SJCRH30 (cell line): ENCODE measurements at regions not wholly inside any gene's neighbourhood (a gene's known extent, or its start where the extent isn't known, plus 50 kb on each side); places are given as distances from the start of the nearest gene placed in this dataset.

Experiments used
- DNase-seq, 2 experiments: peaks; one replicate each; pipeline ENCODE4 v3.0.0-alpha.2; 2015 to 2020
- H3K27ac ChIP-seq: fragments of 250-450 bp; sonication (Bioruptor Pico); 2 replicates; pipeline ENCODE4 v1.5.1; 2020; ENCODE audit warnings: mild to moderate bottlenecking, moderate library complexity
- H3K27me3 ChIP-seq: fragments of 250-450 bp; sonication (Bioruptor Pico); 2 replicates; pipeline ENCODE4 v1.5.1; 2020; ENCODE audit warnings: mild to moderate bottlenecking, moderate library complexity
- H3K36me3 ChIP-seq: fragments of 250-450 bp; sonication (Bioruptor Pico); 2 replicates; pipeline ENCODE4 v1.5.1; 2020; ENCODE audit warnings: mild to moderate bottlenecking, moderate library complexity
- H3K4me1 ChIP-seq: fragments of 250-450 bp; sonication (Bioruptor Pico); 2 replicates; pipeline ENCODE4 v1.5.1; 2020; ENCODE audit warnings: mild to moderate bottlenecking, moderate library complexity
- H3K4me3 ChIP-seq: fragments of 250-450 bp; sonication (Bioruptor Pico); 2 replicates; pipeline ENCODE4 v1.5.1; 2020; ENCODE audit warnings: mild to moderate bottlenecking, moderate library complexity
- H3K9me3 ChIP-seq: fragments of 250-450 bp; sonication (Bioruptor Pico); replicated peaks from 2 replicates; pipeline ENCODE4 v1.5.1; 2020; ENCODE audit warnings: mild to moderate bottlenecking, moderate library complexity

DNA sequence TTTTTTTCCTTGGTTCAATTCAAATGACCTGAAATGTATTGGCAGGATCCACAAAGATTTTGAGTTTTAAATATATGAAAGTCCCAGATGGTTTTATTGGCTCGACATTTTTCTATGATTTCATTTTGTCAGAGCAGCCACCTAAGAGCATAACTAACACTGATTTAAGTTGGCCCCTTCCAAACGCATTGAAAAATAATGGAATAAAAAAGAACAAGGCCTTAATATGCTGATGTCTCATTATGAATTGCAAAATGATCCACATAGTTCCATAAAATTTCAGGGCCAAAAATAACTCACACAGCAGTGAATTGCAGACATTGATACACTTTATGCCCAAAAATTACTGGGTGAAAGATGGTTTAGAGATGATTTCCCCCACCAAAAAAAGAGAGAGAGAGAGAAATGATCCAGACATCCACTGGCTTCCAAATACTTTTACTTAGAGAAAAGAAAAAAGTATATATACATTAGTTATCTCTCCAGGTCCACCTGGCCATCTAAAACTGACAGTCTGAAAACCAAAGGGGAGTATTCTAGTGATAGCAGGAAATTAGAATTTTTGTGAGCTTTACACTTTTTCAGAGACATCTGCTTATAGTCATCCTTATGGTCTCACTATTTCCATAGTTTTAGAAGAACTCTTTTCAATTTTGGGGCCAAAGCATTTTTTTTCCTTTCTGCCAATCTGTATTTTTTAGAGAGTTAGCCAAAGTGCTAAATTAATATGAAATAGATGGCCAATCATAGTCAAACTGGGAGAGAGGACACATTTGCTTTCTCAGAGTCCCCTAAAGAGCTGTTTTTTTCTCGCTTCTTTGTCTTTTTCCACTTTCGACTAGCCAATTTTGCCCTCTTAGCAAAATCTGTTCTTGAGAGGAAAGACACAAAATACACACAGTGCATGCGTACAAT is 213.5 kb upstream of the RND3 start:
- H3K36me3 ChIP-seq = no peaks in the 10 kb centered on the region
- no peak overlapping the region for H3K4me3 ChIP-seq
- DNase-seq = no peak
- no peaks in the 10 kb centered on the region for H3K9me3 ChIP-seq
- H3K27me3 ChIP-seq = no peaks in the 10 kb centered on the region
- no peak overlapping the region for H3K27ac ChIP-seq
- 0 out of 2 replicates have a peak, but pooled peaks cover 2% of the 10 kb centered on the region for H3K4me1 ChIP-seq

DNA sequence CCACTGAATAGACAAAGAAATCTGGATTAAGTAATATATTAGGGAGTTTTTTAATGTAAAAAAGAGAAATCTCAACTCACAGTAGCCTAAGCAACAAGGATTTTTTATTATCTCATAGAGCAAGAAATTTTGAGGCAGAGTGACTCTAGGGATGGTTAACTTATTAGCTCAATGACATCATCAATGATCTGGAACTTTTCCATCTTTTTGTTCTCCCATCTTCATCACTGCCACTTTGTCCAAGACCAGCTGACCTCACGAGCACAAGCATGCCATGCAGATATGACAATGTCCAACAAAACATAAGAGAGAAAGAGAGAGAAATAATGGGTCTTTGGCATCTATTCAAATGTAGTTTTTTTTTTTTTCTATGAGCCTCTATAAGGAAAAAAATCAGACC is 211.8 kb upstream of the RND3 start:
- H3K4me1 ChIP-seq = no peaks in the 10 kb centered on the region
- H3K9me3 ChIP-seq = no peaks in the 10 kb centered on the region
- no peaks in the 10 kb centered on the region for H3K36me3 ChIP-seq
- H3K27me3 ChIP-seq = no peaks in the 10 kb centered on the region
- H3K4me3 ChIP-seq = no peak overlapping the region
- no peak overlapping the region for H3K27ac ChIP-seq
- no peak for DNase-seq

DNA sequence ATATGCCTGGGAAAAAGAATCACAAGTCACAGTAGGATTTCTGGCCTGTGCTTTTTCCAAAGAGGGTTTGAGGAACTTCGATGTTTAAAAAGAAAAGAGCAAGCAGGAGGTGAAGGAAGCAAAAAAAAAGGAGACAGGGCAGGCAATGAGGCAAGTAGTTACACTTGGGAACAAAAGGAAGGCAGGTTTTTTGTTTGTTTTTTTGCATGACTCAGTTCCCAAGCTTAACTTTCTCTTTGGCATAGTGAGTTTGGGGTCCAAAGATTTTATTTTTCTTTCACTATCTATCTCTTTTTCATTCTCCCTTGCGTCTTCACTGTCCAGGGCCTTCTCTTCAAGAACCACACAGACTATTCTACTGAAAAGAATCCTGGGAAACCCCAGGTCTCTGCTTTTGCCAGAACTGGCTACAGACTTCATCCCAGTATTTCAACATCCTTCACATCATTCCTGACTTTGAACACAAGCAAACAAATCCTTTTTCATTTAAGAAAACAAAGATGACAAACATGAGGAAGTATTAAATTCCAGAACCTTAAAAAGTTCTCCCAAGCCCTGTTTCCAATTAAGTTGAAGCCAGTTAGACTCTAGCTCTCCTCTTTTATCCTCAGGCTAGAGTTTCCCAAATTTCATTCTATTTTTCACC is 210.7 kb upstream of the RND3 start:
- H3K27ac ChIP-seq = no peak overlapping the region
- H3K9me3 ChIP-seq = no peaks in the 10 kb centered on the region
- DNase-seq = no peak
- H3K36me3 ChIP-seq = no peaks in the 10 kb centered on the region
- H3K27me3 ChIP-seq = no peaks in the 10 kb centered on the region
- no peaks in the 10 kb centered on the region for H3K4me1 ChIP-seq
- H3K4me3 ChIP-seq = no peak overlapping the region

DNA sequence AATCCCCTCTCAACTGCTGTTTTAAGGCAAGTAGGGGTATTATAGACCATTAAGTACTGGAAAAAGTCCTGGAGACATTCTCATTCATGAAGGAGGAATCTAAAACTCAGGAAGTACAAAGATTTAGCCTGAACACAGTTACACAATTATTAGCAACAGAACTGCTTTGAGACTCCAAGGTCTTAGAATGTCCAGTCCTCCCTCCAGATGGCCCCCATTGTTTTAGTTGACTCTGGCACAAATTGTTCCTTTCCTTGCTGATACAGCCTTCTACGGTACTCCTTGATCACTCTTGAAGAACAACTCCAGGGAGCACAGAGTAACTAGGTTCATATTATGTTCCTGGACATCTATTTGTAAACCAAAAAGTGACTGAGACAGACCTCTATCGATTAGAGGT is 210.1 kb upstream of the RND3 start:
- Histone ChIP-seq H3K9me3 (no peaks in the 10 kb centered on the region), H3K4me1 (no peaks in the 10 kb centered on the region), H3K27ac (no peak overlapping the region), H3K27me3 (no peaks in the 10 kb centered on the region), H3K4me3 (no peak overlapping the region), H3K36me3 (no peaks in the 10 kb centered on the region)
- DNase-seq = no peak

DNA sequence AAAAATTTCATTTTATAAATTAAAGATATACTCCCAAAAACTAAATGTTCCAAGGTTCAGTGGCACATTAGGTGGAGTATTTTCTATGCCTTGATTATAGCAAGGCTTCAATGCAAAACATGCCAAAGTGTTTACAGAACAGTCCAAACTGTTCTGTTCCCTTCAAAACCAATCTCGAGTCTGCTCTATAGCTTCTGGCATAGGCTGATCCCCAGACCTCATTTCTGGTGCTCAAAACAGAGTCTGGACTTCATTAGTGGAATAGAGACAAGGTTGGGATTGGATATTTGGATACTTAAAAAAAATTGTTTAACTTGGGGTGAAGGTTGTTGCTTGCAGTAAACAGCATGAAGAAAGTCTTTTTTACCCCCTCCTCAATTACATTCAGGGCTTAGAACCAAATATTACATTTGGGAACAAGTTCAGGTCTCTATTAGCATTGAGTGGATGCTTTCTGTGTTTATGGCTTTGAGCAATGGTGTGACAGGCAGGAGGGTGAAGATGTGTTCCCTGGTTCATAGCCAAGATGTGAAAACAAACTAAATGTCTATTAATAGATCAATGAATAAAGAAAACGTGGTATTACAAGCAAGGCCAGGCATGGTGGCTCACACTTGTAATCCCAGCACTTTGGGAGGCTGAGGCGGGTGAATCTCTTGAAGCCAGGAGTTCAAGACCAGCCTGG is 208.1 kb upstream of the RND3 start:
- Histone ChIP-seq H3K4me1 (no peaks in the 10 kb centered on the region), H3K36me3 (no peaks in the 10 kb centered on the region), H3K4me3 (no peak overlapping the region), H3K9me3 (no peaks in the 10 kb centered on the region), H3K27ac (no peak overlapping the region), H3K27me3 (no peaks in the 10 kb centered on the region)
- no peak for DNase-seq

DNA sequence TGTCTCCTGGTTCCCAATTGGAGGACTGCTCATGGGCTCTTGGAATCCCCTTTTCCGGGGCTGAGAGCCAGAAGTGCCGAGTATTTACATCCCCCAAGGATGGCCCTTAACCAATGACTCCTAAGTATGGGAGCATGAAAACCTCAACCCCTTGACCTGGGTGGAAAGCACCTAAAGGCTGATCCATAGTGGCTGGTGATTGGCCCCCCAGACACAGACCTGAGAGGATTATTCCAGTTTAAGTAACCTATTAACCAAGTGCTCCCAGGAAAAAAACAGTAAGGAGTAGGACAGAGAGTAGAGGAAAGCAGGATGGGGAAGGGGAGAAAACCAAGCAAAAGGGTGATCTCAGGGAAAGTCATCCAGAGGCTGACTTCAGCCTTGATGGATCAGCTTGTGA is 206.1 kb upstream of the RND3 start:
- H3K9me3 ChIP-seq = no peaks in the 10 kb centered on the region
- no peaks in the 10 kb centered on the region for H3K4me1 ChIP-seq
- no peaks in the 10 kb centered on the region for H3K36me3 ChIP-seq
- H3K27ac ChIP-seq = no peak overlapping the region
- H3K27me3 ChIP-seq = no peaks in the 10 kb centered on the region
- no peak overlapping the region for H3K4me3 ChIP-seq
- DNase-seq = no peak

DNA sequence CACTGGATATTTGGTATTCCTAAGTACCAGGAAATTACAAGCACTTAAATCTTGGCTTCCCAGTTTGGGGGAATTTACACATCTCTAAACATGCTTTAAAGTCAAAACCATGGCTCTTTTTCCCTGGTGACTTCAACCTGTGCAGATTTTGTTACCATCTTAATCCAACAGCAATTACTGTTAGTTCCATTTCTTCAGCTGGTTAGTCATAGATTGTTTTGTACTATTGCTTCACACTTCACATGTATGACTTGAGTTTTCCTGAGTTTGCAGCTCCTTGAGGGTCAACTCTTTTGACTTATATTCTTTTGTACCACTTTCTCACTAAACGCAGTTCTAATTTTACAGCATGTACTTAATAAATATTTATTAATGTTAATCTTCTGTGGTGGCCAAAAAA is 203.4 kb upstream of the RND3 start:
- DNase-seq = no peak

DNA sequence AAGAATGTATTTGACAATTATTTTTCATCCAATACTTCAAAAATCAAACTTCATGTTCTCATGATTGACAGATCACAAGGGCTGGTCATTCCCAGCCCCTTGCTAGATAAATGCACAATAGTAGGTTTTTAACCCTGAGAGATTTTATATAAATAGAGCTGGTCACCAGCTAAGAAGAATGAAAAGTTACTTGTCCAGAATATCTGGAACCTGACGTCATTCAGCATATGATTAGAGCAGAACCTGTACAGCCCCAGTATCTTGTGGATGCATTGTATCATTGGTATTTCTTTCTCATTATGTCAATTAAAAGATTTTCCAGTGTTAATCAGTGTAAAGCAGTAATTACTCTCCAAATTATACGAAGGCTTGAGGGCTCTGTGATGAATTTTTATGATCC is 202.8 kb upstream of the RND3 start:
- Histone ChIP-seq H3K4me1 (no peaks in the 10 kb centered on the region), H3K27ac (no peak overlapping the region), H3K9me3 (no peaks in the 10 kb centered on the region), H3K27me3 (no peaks in the 10 kb centered on the region), H3K36me3 (no peaks in the 10 kb centered on the region), H3K4me3 (no peak overlapping the region)
- no peak for DNase-seq

More for the DNA sequence above, 203.4 kb upstream of the RND3 start:
- Histone ChIP-seq H3K4me1 (no peaks in the 10 kb centered on the region), H3K27me3 (no peaks in the 10 kb centered on the region), H3K27ac (no peak overlapping the region), H3K4me3 (no peak overlapping the region), H3K9me3 (no peaks in the 10 kb centered on the region), H3K36me3 (no peaks in the 10 kb centered on the region)

DNA sequence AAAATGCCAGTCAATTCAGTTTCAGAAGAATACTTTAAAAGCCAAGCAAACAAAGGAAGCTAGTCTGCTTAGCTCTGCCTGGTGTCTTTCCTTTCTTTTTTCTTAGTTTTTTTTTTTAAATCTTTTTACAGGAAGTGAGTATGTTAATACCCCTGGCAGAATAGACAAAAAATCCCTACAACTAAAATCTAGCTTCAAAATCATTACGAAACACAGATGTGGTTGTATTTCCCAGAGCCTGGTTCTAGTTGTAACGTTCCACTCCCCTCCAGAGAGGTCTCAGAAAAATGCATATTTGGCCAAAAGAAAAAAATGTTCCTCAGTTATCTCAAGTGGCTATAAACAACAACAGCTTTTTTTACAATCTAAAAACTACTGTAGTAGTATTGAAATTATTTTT is 202.1 kb upstream of the RND3 start:
- no peaks in the 10 kb centered on the region for H3K36me3 ChIP-seq
- H3K27me3 ChIP-seq = no peaks in the 10 kb centered on the region
- no peak for DNase-seq
- no peak overlapping the region for H3K27ac ChIP-seq
- H3K9me3 ChIP-seq = no peaks in the 10 kb centered on the region
- H3K4me3 ChIP-seq = no peak overlapping the region
- no peaks in the 10 kb centered on the region for H3K4me1 ChIP-seq

DNA sequence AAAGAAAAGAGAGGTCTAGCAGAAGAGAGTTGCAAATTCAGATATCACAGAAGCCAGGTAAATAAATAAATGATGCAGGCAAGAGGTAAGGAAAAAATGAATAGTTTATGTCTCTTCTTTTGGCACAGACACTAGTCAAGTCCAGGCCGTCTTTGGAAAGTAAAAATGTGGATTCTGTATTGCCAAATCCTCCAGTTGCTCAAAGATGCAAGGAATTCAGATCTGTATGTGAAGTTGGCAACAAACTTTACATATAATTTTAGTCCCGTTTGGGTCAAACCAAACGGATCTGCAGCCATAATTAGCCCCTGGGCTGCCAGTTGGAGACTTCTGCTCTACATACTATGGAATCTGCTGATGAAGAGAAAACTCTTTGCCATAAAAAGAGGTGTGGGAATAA is 200.5 kb upstream of the RND3 start:
- H3K4me1 ChIP-seq = no peaks in the 10 kb centered on the region
- H3K36me3 ChIP-seq = no peaks in the 10 kb centered on the region
- no peak overlapping the region for H3K4me3 ChIP-seq
- no peak overlapping the region for H3K27ac ChIP-seq
- no peak for DNase-seq
- H3K27me3 ChIP-seq = no peaks in the 10 kb centered on the region
- H3K9me3 ChIP-seq = no peaks in the 10 kb centered on the region

DNA sequence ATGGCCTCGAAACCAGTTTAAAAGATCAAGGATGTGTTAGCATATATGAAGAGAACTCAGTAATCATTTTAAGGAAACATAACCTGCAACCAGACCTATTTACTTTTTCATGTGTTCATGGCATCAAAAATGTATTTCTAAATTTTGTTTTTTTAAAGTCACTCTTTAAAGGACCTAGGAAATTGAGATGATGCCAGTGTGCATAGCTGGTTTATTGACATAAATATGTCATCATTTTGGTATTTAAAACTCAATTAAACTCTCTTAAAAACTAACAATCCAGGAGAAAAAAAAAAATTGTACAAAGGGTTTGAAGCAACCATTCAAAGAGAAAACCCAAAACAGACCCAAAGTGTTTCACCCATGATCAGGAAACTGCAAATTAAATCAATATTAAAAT is 198.9 kb upstream of the RND3 start:
- DNase-seq = no peak

DNA sequence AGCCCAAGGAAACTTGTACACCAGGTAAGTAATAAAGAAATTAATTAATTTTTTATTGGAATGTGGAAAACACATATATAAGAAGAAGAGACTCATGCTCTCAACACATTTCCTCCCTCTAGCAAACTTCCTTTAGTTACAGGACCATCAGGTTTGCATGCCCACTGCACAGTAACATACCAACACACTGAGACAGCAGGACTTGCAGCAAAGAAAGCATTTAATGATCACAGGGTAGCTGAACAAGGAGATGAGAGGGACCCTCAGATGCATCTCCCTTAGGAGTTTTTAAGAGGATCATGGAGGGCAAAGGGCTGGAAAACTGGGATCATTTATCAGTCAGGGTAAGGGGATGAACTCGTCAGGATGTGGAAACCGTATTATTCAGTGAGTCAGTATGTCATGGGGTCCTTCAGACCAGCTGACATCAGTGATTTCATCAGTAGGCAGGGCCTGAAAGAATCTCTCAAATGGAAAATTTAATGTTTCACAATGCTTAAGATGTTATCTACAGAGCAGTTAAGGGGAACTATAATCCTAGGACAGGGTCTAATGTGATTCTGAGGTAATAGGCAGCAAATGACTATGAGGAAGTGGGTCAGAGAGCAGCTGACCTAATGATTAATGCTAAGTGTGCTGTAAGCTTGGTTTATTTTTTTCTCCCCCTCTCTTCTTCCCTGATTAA is 193.8 kb upstream of the RND3 start:
- H3K4me1 ChIP-seq = peaks cover 4% of the 10 kb centered on the region; the same call in 1 of the 2 replicates
- no peaks in the 10 kb centered on the region for H3K27me3 ChIP-seq
- H3K27ac ChIP-seq = no peak overlapping the region
- H3K9me3 ChIP-seq = peaks cover 5% of the 10 kb centered on the region
- peak; percentile 4 to 6 for DNase-seq
- no peak overlapping the region for H3K4me3 ChIP-seq
- H3K36me3 ChIP-seq = no peaks in the 10 kb centered on the region

More for the DNA sequence above, 198.9 kb upstream of the RND3 start:
- H3K27ac ChIP-seq = no peak overlapping the region
- no peak overlapping the region for H3K4me3 ChIP-seq
- H3K4me1 ChIP-seq = peaks cover 4% of the 10 kb centered on the region; the same call in 1 of the 2 replicates
- no peaks in the 10 kb centered on the region for H3K36me3 ChIP-seq
- no peaks in the 10 kb centered on the region for H3K27me3 ChIP-seq
- H3K9me3 ChIP-seq = no peaks in the 10 kb centered on the region

DNA sequence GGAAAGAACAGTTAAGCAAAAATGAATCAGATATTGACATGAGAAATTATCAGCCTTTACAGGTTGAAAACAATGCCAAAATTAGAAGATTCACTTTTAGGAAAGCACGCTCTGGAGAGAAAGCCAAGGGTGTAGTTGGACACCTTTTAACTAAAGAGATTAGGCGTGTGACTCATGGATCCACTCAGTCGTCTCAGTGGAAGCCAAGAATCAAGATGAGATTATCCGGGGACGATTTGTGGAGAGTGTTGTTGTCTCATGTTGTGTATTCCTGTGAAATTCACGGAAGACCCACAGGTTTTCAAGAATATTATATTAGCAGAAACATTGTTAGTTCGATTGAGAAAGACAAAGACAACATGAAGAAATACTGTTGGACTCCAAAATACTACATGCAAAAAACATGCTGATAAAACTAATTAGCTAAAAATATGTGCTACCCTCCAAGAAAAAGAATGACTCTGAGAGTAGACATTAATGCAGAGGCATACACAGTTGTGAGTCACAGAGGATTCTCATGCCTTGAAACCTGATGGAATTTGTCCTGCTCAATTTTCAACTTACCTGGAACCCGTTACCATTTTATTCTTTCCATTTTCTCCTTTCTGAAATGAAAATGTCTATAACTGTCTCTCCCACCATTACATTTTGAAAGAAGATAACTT is 192.1 kb upstream of the RND3 start:
- H3K36me3 ChIP-seq = no peaks in the 10 kb centered on the region
- no peak overlapping the region for H3K4me3 ChIP-seq
- no peak for DNase-seq
- peaks cover 5% of the 10 kb centered on the region for H3K9me3 ChIP-seq
- peaks cover 4% of the 10 kb centered on the region; the same call in 1 of the 2 replicates for H3K4me1 ChIP-seq
- H3K27me3 ChIP-seq = no peaks in the 10 kb centered on the region
- H3K27ac ChIP-seq = no peak overlapping the region

DNA sequence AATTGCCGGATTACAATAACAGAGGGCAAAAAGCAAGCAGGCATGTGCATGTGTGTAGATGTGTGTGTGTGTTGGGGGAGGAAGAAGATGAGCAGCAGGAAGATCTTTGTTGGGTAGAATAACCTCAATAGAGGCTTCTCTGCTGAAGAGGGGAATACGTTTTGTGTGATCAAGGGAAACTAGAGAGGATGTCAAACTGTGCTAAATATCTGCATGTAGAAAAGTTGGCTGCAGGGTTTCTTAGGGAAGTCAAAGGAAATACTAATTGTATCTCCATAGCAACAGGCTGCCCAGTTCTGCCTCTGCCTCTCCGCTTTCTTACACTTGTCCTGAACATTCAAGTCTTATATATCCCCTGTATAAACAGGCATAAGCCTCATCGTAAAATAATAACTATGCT is 190.1 kb upstream of the RND3 start:
- H3K4me3 ChIP-seq = no peak overlapping the region
- DNase-seq = no peak
- H3K4me1 ChIP-seq = peaks cover 4% of the 10 kb centered on the region; the same call in 1 of the 2 replicates
- no peaks in the 10 kb centered on the region for H3K27me3 ChIP-seq
- H3K27ac ChIP-seq = no peak overlapping the region
- H3K36me3 ChIP-seq = no peaks in the 10 kb centered on the region
- H3K9me3 ChIP-seq = peaks cover 5% of the 10 kb centered on the region
